H1 (cell line): ENCODE measurements at regions not wholly inside any gene's neighbourhood (a gene's known extent, or its start where the extent isn't known, plus 50 kb on each side); places are given as distances from the start of the nearest gene placed in this dataset.

Source experiments
- CTCF ChIA-PET: fragments of 300-600 bp; sonication (Branson Sonifier 250); formaldehyde crosslinking; loops from one replicate; lab custom pipeline; 2021; ENCODE audit not compliant: partially characterized antibody; lab: Charles Lee
- POLR2A ChIA-PET: fragments of 300-600 bp; sonication (Branson Sonifier 250); formaldehyde crosslinking; loops from one replicate; lab custom pipeline; 2021; ENCODE audit warnings: inconsistent platforms; ENCODE audit not compliant: partially characterized antibody; lab: Charles Lee
- DNase-seq, 2 experiments: peaks; one replicate each; pipeline versions ENCODE4 v3.0.0 to v3.0.0-alpha.2; 2010 to 2022; ENCODE audit warnings: low spot score in 2 of 2, low read depth in 1 of 2, mixed read lengths in 1 of 2
- FAIRE-seq: peaks from 2 replicates; lab custom pipeline; 2011; peaks lifted over from hg19 to GRCh38; lab: Jason Lieb, UNC
- H2AFZ ChIP-seq: 2 replicates; pipeline ENCODE4 v1.8.1; 2012; ENCODE audit warnings: low read length, inconsistent platforms
- H2AK5ac ChIP-seq: 2 replicates; pipeline ENCODE4 v1.6.1; 2013; ENCODE audit warnings: low read depth, low read length
- H2BK120ac ChIP-seq: replicated peaks from 2 replicates; pipeline ENCODE3; 2013; ENCODE audit warnings: low read depth, low read length, inconsistent platforms
- H2BK12ac ChIP-seq: 2 replicates; pipeline ENCODE4 v1.6.1; 2013; ENCODE audit warnings: low read depth, low read length
- H2BK15ac ChIP-seq: 2 replicates; pipeline ENCODE4 v1.6.1; 2013; ENCODE audit warnings: low read length
- H2BK20ac ChIP-seq: 2 replicates; pipeline ENCODE4 v1.6.1; 2013; ENCODE audit warnings: low read length
- H2BK5ac ChIP-seq: 2 replicates; pipeline ENCODE4 v1.6.1; 2013; ENCODE audit warnings: low read depth, low read length
- H3K14ac ChIP-seq: 2 replicates; pipeline ENCODE4 v1.6.1; 2013; ENCODE audit warnings: inconsistent platforms; ENCODE audit not compliant: insufficient read length
- H3K18ac ChIP-seq: 2 replicates; pipeline ENCODE4 v1.6.1; 2013; ENCODE audit warnings: low read length; ENCODE audit errors: extremely low read depth
- H3K23ac ChIP-seq: 2 replicates; pipeline ENCODE4 v1.6.1; 2013; ENCODE audit warnings: inconsistent platforms; ENCODE audit not compliant: insufficient read length
- H3K23me2 ChIP-seq: 2 replicates; pipeline ENCODE4 v1.6.1; 2013; ENCODE audit warnings: low read depth, low read length
- H3K27ac ChIP-seq: 2 replicates; pipeline ENCODE4 v1.6.1; 2011; ENCODE audit warnings: low read depth, low read length, inconsistent platforms
- H3K27me3 ChIP-seq, 4 experiments: replicated peaks in 1 of 4; 1 replicate in 1 of 4; 2 replicates in 3 of 4; pipeline versions ENCODE4 v1.6.1 to v1.8.1; 2011 to 2013; ENCODE audit warnings: low read length in 3 of 4, mild to moderate bottlenecking in 3 of 4, inconsistent platforms in 2 of 4, mixed read lengths in 2 of 4, moderate library complexity in 1 of 4; ENCODE audit not compliant: control insufficient read depth in 3 of 4, insufficient read depth in 3 of 4; ENCODE audit errors: extremely low read depth in 1 of 4
- H3K36me3 ChIP-seq, 4 experiments: 2 replicates each; pipeline versions ENCODE4 v1.6.1 to v1.8.1; 2011 to 2013; ENCODE audit warnings: mild to moderate bottlenecking in 4 of 4, low read length in 3 of 4, moderate library complexity in 2 of 4, control low read depth in 1 of 4, inconsistent platforms in 1 of 4; ENCODE audit not compliant: insufficient read depth in 4 of 4, control insufficient read depth in 2 of 4
- H3K4ac ChIP-seq: replicated peaks from 2 replicates; pipeline ENCODE3; 2013; ENCODE audit warnings: low read length, low read depth, mixed read lengths, inconsistent platforms; ENCODE audit not compliant: insufficient read length
- H3K4me1 ChIP-seq, 4 experiments: replicated peaks in 1 of 4; 1 replicate in 1 of 4; 2 replicates in 3 of 4; pipeline versions ENCODE4 v1.6.1 to v1.8.1; 2011 to 2013; ENCODE audit warnings: low read length in 3 of 4, inconsistent platforms in 2 of 4, mixed read lengths in 1 of 4; ENCODE audit not compliant: insufficient read depth in 4 of 4, control insufficient read depth in 3 of 4
- H3K4me2 ChIP-seq, 2 experiments: 2 replicates each; pipeline versions ENCODE4 v1.6.1 to v1.8.1; 2011 to 2013; ENCODE audit warnings: low read depth in 2 of 2, low read length in 2 of 2, control low read depth in 1 of 2, inconsistent platforms in 1 of 2, mild to moderate bottlenecking in 1 of 2; ENCODE audit not compliant: insufficient read depth in 1 of 2
- H3K4me3 ChIP-seq, 4 experiments: fragments of 200-600, 300-600 bp in 1 of 4; sonication (generic), shearing (Covaris generic), sonication (Bioruptor Twin) in 1 of 4; 2 replicates each; pipeline versions ENCODE4 v1.5.1 to v1.8.1; 2011 to 2016; ENCODE audit warnings: low read length in 4 of 4, low read depth in 3 of 4, control low read depth in 2 of 4, inconsistent platforms in 2 of 4, mild to moderate bottlenecking in 2 of 4, mixed read lengths in 1 of 4, moderate library complexity in 1 of 4; ENCODE audit not compliant: insufficient read depth in 2 of 4; ENCODE audit errors: extremely low read depth in 1 of 4
- H3K56ac ChIP-seq: replicated peaks from 2 replicates; pipeline ENCODE3; 2013; ENCODE audit warnings: low read depth, mild to moderate bottlenecking, mixed read lengths, low read length, inconsistent platforms; ENCODE audit not compliant: insufficient read length
- H3K79me1 ChIP-seq: 2 replicates; pipeline ENCODE4 v1.6.1; 2013; ENCODE audit warnings: low read depth, low read length, control low read depth
- H3K79me2 ChIP-seq, 2 experiments: 2 replicates each; pipeline versions ENCODE4 v1.6.1 to v1.8.1; 2012 to 2013; ENCODE audit warnings: low read length in 2 of 2, mild to moderate bottlenecking in 2 of 2, inconsistent platforms in 1 of 2; ENCODE audit not compliant: insufficient read depth in 2 of 2, control insufficient read depth in 1 of 2
- H3K9ac ChIP-seq, 4 experiments: replicated peaks in 1 of 4; 1 replicate in 1 of 4; 2 replicates in 3 of 4; pipeline versions ENCODE4 v1.6.1 to v1.8.1; 2011 to 2013; ENCODE audit warnings: low read depth in 3 of 4, low read length in 3 of 4, control low read depth in 2 of 4, mild to moderate bottlenecking in 2 of 4, moderate library complexity in 2 of 4, inconsistent platforms in 1 of 4; ENCODE audit errors: extremely low read depth in 1 of 4
- H3K9me3 ChIP-seq, 2 experiments: 2 replicates each; pipeline versions ENCODE4 v1.6.1 to v1.8.1; 2012 to 2013; ENCODE audit warnings: mild to moderate bottlenecking in 2 of 2, moderate library complexity in 2 of 2, control low read depth in 1 of 2, inconsistent platforms in 1 of 2, low read depth in 1 of 2, low read length in 1 of 2, mixed read lengths in 1 of 2; ENCODE audit not compliant: insufficient read depth in 2 of 2
- H4K20me1 ChIP-seq, 2 experiments: replicated peaks in 1 of 2; 2 replicates each; pipeline versions ENCODE3 to v1.8.1; 2011 to 2013; ENCODE audit warnings: inconsistent platforms in 2 of 2, low read length in 2 of 2, mild to moderate bottlenecking in 1 of 2; ENCODE audit not compliant: insufficient read depth in 2 of 2, control insufficient read depth in 1 of 2
- H4K5ac ChIP-seq: 2 replicates; pipeline ENCODE4 v1.6.1; 2013; ENCODE audit warnings: low read length, low read depth, mixed read lengths, inconsistent platforms; ENCODE audit not compliant: insufficient read length
- H4K8ac ChIP-seq: 2 replicates; pipeline ENCODE4 v1.8.0; 2013; ENCODE audit warnings: mild to moderate bottlenecking, moderate library complexity, low read length, inconsistent platforms; ENCODE audit not compliant: insufficient read depth; ENCODE audit errors: extremely low read depth
- H4K91ac ChIP-seq: replicated peaks from 2 replicates; pipeline ENCODE3; 2013; ENCODE audit warnings: low read length, mixed read lengths, inconsistent platforms; ENCODE audit not compliant: insufficient read length
- BACH1 ChIP-seq: IDR thresholded peaks from 2 replicates; pipeline ENCODE4 v1.6.1; 2012; ENCODE audit warnings: low read length, improper control_type of control experiment
- BCL11A ChIP-seq, 2 experiments: IDR thresholded peaks; one replicate each; pipeline ENCODE4 v1.6.1; 2011; ENCODE audit warnings: low read depth in 2 of 2, low read length in 2 of 2, mild to moderate bottlenecking in 2 of 2
- CBX5 ChIP-seq: fragments of 300-800, 300-1000 bp; sonication (generic); IDR thresholded peaks from 2 replicates; pipeline ENCODE4 v1.7.1; 2016; ENCODE audit warnings: antibody characterized with exemption, low read length, low read depth
- CREB1 ChIP-seq: IDR thresholded peaks from 2 replicates; pipeline ENCODE4 v1.6.1; 2012; ENCODE audit warnings: inconsistent platforms
- CTBP2 ChIP-seq: IDR thresholded peaks from 2 replicates; pipeline ENCODE4 v1.7.0; 2011; ENCODE audit warnings: borderline replicate concordance, mild to moderate bottlenecking, moderate library complexity, mixed read lengths, low read length; ENCODE audit not compliant: insufficient read depth, insufficient read length
- EP300 ChIP-seq, 2 experiments: IDR thresholded peaks; 1 replicate in 1 of 2; 2 replicates in 1 of 2; pipeline ENCODE4 v1.6.1; 2011 to 2012; ENCODE audit warnings: low read depth in 2 of 2, low read length in 2 of 2, mild to moderate bottlenecking in 2 of 2, borderline replicate concordance in 1 of 2, inconsistent platforms in 1 of 2, moderate library complexity in 1 of 2
- GABPA ChIP-seq: IDR thresholded peaks from 2 replicates; pipeline ENCODE4 v1.6.1; 2011; ENCODE audit warnings: mild to moderate bottlenecking, low read length, moderate library complexity, borderline replicate concordance; ENCODE audit not compliant: insufficient read depth
- KDM4A ChIP-seq: IDR thresholded peaks from one replicate; pipeline ENCODE4 v1.7.1; 2012; ENCODE audit warnings: low read depth, mild to moderate bottlenecking, moderate library complexity, low read length, inconsistent platforms; ENCODE audit not compliant: severe bottlenecking
- KDM5A ChIP-seq: fragments of 200-600 bp; IDR thresholded peaks from 2 replicates; pipeline ENCODE4 v1.7.1; 2012; ENCODE audit warnings: mild to moderate bottlenecking, low read length, inconsistent platforms, mixed read lengths
- MAFK ChIP-seq: IDR thresholded peaks from 2 replicates; pipeline ENCODE4 v1.6.1; 2012; ENCODE audit warnings: low read depth, mild to moderate bottlenecking, improper control_type of control experiment, low read length
- SRF ChIP-seq: IDR thresholded peaks from 2 replicates; pipeline ENCODE4 v1.6.1; 2011; ENCODE audit warnings: mild to moderate bottlenecking, low read depth, low read length, moderate library complexity
- SUZ12 ChIP-seq: fragments of 200-600 bp; sonication (generic); IDR thresholded peaks from 2 replicates; pipeline ENCODE4 v1.6.1; 2012; ENCODE audit warnings: mild to moderate bottlenecking, inconsistent platforms, low read length, moderate library complexity, mixed read lengths
- TEAD4 ChIP-seq: IDR thresholded peaks from 2 replicates; pipeline ENCODE4 v1.6.1; 2012; ENCODE audit warnings: low read depth, low read length, inconsistent platforms, mixed read lengths
- YY1 ChIP-seq: IDR thresholded peaks from 2 replicates; pipeline ENCODE4 v1.6.1; 2011; ENCODE audit warnings: low read depth, mild to moderate bottlenecking, low read length
- WGBS, 2 experiments: shearing (Covaris generic) in 1 of 2; methylation state at CpG; one replicate each; pipeline versions ENCODE4 v1.1.6 to v1.1.7; 2013 to 2015; ENCODE audit warnings: low lambda C conversion rate in 2 of 2, mixed read lengths in 2 of 2, inconsistent platforms in 1 of 2, low coverage in 1 of 2, missing lambda C conversion rate in 1 of 2; ENCODE audit not compliant: insufficient replicate concordance in 2 of 2, insufficient coverage in 1 of 2, insufficient read length in 1 of 2; ENCODE audit errors: extremely low coverage in 1 of 2, missing lambda C conversion rate in 1 of 2; 5-methylcytosine and 5-hydroxymethylcytosine counted together
- TF ChIP-seq, protein P1 (sequence below): IDR thresholded peaks from 2 replicates; pipeline ENCODE4 v1.6.1; 2011; ENCODE audit warnings: low read depth, mild to moderate bottlenecking, low read length; ENCODE audit not compliant: insufficient read depth

DNA sequence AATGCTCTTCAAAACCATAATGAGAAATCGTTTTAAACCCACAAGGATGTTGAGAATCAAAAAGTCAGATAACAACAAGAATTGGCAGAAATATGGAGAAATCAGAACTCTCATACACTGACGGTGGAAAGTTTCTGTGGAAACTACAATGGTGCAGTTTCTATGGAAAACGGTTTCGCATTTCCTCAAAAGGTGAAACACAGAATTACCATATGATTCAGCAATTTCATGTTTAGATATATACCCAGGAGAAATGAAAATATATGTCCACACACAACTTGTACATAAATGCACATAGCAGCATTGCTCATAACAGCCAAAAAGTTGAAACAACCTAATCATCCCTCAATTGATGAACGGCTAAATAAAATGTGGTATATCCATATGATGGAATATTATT is 218.2 kb downstream of the ARL4A start:
- no peak overlapping the region for H4K91ac ChIP-seq
- FAIRE-seq (no peak), DNase-seq (no peak)
- no peak overlapping the region for H2BK20ac ChIP-seq
- H3K18ac ChIP-seq = no peak overlapping the region
- H3K27me3 ChIP-seq = no peaks in the 10 kb centered on the region
- no peak overlapping the region for H3K4me3 ChIP-seq
- H2BK5ac ChIP-seq = no peak overlapping the region
- no peak overlapping the region for H3K4me2 ChIP-seq
- no peak overlapping the region for H3K4ac ChIP-seq
- H3K27ac ChIP-seq = no peak overlapping the region
- no peak overlapping the region for H4K5ac ChIP-seq
- 85% methylated on average over 5 of the region's 5 CpGs; no CpG with 5 or more reads in 1 of the 2 experiments for WGBS, 2 experiments
- H3K79me2 ChIP-seq = no peaks in the 10 kb centered on the region
- H2AFZ ChIP-seq = no peak overlapping the region
- H2BK12ac ChIP-seq = no peak overlapping the region
- no peaks in the 10 kb centered on the region for H3K23me2 ChIP-seq
- H3K36me3 ChIP-seq = no peaks in the 10 kb centered on the region
- H2AK5ac ChIP-seq = no peak overlapping the region
- H3K9me3 ChIP-seq = no peaks in the 10 kb centered on the region
- POLR2A ChIA-PET = no interaction called here
- no peak overlapping the region for H3K14ac ChIP-seq
- H3K4me1 ChIP-seq = no peaks in the 10 kb centered on the region
- no peaks in the 10 kb centered on the region for H4K20me1 ChIP-seq
- H3K56ac ChIP-seq = no peak overlapping the region
- TF ChIP-seq MAFK (no peak), CBX5 (no peak), KDM4A (no peak), YY1 (no peak), SRF (no peak), BCL11A (IDR thresholded peaks at IDR 0.05; ENCODE audit: low read depth in 2 of 2, low read length in 2 of 2) (no peak), CTBP2 (no peak), EP300 (IDR thresholded peaks at IDR 0.05; ENCODE audit: borderline replicate concordance in 1 of 2, low read depth in 2 of 2, low read length in 2 of 2) (no peak), BACH1 (no peak), CREB1 (no peak), GABPA (no peak), KDM5A (no peak), SUZ12 (no peak), TEAD4 (no peak)
- TF ChIP-seq, protein P1, sequence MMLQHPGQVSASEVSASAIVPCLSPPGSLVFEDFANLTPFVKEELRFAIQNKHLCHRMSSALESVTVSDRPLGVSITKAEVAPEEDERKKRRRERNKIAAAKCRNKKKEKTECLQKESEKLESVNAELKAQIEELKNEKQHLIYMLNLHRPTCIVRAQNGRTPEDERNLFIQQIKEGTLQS = no peak
- no peak overlapping the region for H2BK120ac ChIP-seq
- no peaks in the 10 kb centered on the region for H3K79me1 ChIP-seq
- no peak overlapping the region for H4K8ac ChIP-seq
- no peak overlapping the region for H3K9ac ChIP-seq
- no peak overlapping the region for H3K23ac ChIP-seq
- H2BK15ac ChIP-seq = no peak overlapping the region
- CTCF ChIA-PET = no interaction called here
